ENCODE measurements at regions not wholly inside any gene's neighbourhood (a gene's known extent, or its start where the extent isn't known, plus 50 kb on each side); places are given as distances from the start of the nearest gene placed in this dataset.

DNA sequence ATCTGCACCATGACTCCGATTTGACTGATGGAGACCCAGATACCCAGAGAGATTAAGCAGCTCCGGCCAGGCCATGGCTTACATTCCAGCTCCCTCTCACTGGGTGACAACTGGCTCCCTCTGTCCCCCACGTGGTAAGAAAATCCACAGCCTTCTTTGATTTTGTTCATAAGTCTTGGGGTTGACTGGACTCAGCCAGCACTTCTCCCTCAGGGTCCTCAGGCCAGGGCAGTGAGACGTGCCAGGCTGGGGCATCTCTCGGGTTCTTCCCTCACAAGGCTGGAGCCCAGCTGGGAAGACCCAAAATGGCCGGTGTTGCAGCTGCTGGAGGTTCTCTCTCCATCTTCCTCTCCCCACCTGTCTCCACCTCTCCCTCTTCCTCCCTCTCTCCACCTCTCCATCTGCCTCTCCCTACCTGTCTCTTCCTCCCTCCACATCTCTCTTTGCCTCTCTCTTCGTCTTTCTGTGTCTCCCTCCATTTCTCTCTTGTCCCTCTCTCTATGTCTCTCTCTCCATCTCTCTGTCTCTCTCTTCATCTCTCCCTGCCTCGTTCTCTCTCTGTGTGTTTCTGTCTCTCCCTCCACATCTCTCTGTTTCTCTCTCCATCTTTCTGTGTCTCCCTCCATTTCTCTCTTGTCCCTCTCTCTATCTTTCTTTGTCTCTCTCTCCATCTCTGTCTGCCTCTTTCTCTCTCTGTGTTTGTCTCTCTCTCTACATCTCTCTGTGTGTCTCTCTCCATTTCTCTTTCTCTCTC, 105.3 kb downstream of the FOXL1 start:
- no peak for DNase-seq (ENCODE audit: low read depth in 2 of 2)

DNA sequence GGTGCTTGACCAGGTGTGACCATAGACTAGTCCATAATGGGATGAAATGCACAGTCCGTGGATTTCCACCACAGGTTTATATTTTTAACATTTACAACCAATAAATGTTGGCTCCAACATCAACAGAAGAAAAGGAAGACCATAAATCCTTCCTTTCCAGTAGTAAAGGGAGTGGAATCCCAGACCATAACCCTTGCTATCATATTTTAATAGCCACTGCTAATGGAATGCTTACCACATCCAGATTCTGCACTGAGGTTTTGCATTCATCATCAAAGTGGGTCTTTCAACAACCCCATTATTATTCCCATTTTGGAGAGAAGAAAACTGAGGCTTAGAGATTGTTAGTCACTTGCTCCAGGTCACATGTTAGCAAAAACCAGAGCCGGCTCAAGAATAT, 106.7 kb downstream of the FOXL1 start:
- no peak for DNase-seq (ENCODE audit: low read depth in 2 of 2)

- DNase-seq (ENCODE audit: low read depth in 2 of 2): no peak
Observed at GRCh38 chr16:86690970-86691369, 112.6 kb downstream of the FOXL1 start.

DNA sequence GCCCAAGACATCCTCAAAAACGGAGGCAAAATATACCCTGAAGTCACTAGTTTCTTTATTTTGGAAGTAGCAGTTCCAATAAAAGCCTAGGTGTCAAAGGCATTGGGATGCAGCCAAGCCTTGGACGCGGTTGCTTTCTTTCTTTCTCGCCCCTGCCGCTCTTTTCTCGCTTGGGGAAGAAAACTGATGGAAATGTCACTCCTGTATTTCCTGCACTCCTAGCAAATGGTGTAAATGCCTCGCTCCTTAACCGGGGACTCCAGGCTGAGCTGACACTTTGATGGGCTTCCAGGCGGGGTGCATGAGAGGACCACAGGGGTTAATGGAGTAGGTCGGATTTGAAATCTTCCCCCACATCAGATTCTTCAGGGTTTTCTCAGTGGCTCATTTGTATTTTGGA, 114.1 kb downstream of the FOXL1 start:
- no peak for DNase-seq (ENCODE audit: low read depth in 2 of 2)

- DNase-seq (ENCODE audit: low read depth in 2 of 2): no peak
Observed at GRCh38 chr16:86693033-86693432, 114.7 kb downstream of the FOXL1 start.

- no peak for DNase-seq (ENCODE audit: low read depth in 2 of 2)
Observed at GRCh38 chr16:86697715-86698114, 119.4 kb downstream of the FOXL1 start.

DNA sequence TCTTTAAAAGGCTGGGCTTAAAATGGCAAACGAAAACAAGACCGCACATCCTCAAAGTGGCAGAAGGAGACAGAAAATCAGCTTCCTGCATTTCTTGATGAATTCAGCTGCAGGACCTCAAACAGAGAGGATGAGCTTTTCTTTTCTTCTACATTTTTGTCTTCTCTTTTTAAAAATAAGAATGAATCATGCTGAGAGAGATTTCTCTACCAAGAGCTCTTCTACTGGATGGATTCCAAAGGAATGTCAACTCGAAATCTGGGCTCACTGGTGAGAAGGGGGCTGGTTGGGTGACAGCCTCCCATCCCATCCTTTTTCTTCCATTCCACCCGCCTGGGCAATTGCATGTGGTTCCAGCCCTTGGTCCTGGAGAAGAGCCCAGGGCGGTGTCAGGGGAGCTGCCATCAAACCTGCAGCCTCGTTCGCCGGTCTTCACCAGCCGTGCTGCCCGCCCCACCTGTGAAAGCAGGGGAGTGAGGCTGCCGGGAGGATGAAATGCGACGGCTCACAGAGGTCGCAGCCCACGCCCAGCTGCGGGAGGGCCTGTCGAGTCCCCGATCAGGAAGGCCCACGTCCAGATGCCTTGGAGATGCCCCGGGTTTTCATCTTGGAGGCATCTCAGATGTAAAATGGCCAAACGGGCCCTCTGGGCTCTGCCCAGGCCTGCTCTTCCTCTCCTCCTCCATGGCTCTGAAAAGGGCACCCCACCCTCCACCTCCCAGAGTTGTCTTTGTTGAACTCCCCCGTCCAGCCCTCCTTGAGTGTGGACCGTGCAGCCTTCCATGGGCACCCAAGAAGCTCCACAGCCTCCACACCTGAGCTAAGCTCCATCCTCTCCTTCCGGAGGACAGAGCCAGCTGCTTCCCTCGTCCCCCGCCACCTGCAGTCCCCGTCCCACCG, 121.9 kb downstream of the FOXL1 start:
- DNase-seq (ENCODE audit: low read depth in 2 of 2): no peak

DNA sequence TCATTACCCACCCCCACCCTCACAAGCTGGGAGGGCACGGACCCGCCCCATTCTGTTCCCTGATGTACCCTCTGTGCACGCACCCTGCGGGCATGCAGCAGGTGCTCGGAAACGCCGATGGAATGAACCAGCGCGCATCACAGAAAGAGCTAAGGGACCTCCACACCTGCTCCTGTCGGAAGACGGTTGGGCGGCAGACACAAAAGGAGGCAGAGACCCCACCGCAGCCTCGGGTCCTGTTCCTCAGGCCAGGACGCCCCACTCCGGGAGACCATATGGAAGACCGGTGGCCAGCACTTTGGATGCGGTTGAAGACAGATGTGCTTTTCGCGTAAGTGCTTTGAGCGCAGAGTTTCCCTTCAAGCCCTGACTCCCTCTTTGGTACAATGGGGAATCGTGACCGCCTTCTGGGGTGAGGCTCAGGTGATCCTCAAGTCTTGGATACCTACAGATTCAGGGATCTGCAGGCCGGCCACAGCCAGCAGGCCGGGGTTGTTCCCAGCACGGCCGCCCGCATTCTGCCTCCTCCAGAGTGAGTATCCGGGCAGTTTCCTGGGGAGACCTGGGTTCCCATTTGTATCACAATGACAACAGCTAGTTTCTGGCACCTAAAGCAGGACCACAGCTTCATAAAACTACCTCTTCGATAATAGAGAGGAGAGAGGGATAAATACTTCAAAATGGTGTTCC, 123.1 kb downstream of the FOXL1 start:
- no peak for DNase-seq (ENCODE audit: low read depth in 2 of 2)

GRCh38 chr16:86702824-86703588, 124.7 kb downstream of the FOXL1 start:
- no peak for DNase-seq (ENCODE audit: low read depth in 2 of 2)

DNA sequence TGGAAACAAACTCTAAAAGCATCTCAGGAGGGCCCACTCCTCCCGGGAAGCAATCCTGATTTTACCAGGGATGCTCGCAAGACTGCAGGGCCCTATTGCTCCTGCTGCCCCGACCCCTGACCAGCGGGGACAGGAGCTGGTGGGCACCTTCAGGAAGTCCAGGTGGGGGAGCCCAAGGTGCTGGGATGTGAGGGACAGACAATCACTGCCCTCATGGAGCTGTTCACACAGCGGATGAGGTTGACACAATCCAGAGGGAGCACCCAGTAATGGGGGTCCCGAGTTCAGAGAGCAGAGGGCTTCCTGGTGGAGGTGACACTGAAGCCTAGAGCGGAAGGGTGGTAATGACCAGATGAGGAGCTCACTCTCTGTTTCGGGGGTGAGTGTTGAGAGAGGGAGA, 126.2 kb downstream of the FOXL1 start:
- DNase-seq (ENCODE audit: low read depth in 2 of 2): no peak

GRCh38 chr16:86706726-86707125, 128.4 kb downstream of the FOXL1 start:
- DNase-seq (ENCODE audit: low read depth in 2 of 2): no peak

- no peak for DNase-seq (ENCODE audit: low read depth in 2 of 2)
Observed at GRCh38 chr16:86707171-86707570, 128.8 kb downstream of the FOXL1 start.

DNA sequence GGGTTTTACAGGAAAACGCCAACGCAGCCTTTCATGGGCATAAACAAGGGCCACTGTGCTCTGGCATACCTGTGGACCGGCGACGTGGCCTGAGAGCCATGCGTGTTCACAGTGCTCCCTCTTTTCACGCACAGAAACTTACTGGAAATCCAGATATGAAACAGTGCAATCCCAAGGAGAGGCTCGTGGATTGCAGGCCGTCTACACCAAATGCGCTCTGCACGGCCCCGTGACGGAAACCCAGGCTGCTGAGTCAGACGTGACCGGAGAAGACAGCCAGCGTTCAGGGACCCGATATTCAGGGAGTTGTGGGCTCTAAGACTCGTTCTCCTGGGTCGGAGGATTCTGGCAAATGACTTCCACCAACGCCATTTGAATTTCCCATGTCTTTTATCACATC, 129.2 kb downstream of the FOXL1 start:
- DNase-seq (ENCODE audit: low read depth in 2 of 2): no peak

DNA sequence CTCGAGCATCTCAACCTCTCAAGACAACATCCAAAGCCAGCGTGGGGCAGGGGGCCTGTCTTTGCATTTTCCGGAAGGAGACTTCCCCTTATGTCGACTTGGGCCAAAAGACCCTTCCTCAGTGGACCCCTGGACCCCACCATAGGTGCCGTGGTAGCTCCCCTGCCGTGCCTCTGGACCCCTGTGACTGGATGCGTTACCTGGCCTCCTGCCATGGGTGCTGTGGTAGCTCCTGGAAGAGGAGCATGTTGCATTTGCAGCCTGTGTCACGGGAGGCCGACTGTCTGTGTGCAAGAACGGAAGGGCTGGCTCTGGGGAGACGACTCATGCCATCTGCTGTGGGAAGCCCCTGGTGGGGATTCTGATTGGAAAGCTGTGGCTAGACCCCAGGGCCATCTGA, 130.1 kb downstream of the FOXL1 start:
- no peak for DNase-seq (ENCODE audit: low read depth in 2 of 2)

- no peak for DNase-seq (ENCODE audit: low read depth in 2 of 2)
Observed at GRCh38 chr16:86709103-86709502, 130.8 kb downstream of the FOXL1 start.

GRCh38 chr16:86709902-86710601, 131.7 kb downstream of the FOXL1 start:
- DNase-seq (ENCODE audit: low read depth in 2 of 2): no peak

- no peak for DNase-seq (ENCODE audit: low read depth in 2 of 2)
Observed at GRCh38 chr16:86710602-86710950, 132.2 kb downstream of the FOXL1 start.

- DNase-seq (ENCODE audit: low read depth in 2 of 2): no peak
Observed at GRCh38 chr16:86712158-86713009, 134.0 kb downstream of the FOXL1 start.

GRCh38 chr16:86713021-86713631, 134.8 kb downstream of the FOXL1 start:
- no peak for DNase-seq (ENCODE audit: low read depth in 2 of 2)

DNA sequence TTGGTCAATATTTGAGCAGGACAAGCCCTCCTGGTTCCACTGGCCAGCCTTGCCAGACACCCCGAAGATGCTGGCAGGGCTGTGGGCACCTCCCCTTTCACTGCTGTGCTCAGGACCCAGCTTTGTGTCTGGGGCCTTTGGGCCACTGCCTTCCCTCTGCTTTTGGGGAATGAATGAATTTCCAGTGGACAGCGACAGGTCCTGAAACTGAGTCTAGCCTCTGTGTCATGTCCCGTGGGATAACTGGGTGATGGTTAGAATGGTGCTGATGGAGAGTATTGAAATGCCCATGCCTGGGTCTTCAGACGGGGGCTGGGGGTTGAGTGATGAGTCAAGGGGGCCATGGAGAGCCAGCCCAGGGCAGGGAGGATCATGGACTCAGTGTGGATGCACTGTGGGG, 135.8 kb downstream of the FOXL1 start:
- no peak for DNase-seq (ENCODE audit: low read depth in 2 of 2)

Data from stimulated activated CD4-positive, alpha-beta T cell treated with anti-CD3 and anti-CD28 coated beads, Interleukin-12 subunit alpha, Interleukin-12 subunit beta, amount 100 ng/mL, for 24 hours (primary cell).